MCF 10A (cell line): ENCODE measurements at regions not wholly inside any gene's neighbourhood (a gene's known extent, or its start where the extent isn't known, plus 50 kb on each side); places are given as distances from the start of the nearest gene placed in this dataset.

Source experiments
- BruUV-seq: library from RNA; stranded (reverse); fragments of 400-500 nt; replicated peaks from 2 replicates; lab custom pipeline; 2021; lab: Mats Ljungman, UMichigan
- CTCF ChIA-PET: fragments of 300-600 bp; sonication (Branson Sonifier 250); formaldehyde crosslinking; extraction: SDS; loops from one replicate; lab custom pipeline; 2021; ENCODE audit warnings: antibody characterized with exemption, inconsistent platforms; lab: Yijun Ruan, JAX
- POLR2A ChIA-PET: fragments of 300-600, 350-650 bp; sonication (Branson Sonifier 250); formaldehyde crosslinking; extraction: SDS; loops from one replicate; lab custom pipeline; 2020; ENCODE audit warnings: antibody characterized with exemption, inconsistent platforms; lab: Yijun Ruan, JAX
- DNase-seq: peaks from one replicate; pipeline ENCODE4 v3.0.0-alpha.2; 2018; ENCODE audit not compliant: unreplicated experiment
- H3K27ac Mint-ChIP-seq: one replicate; pipeline ENCODE4 v1.8.0; 2022; ENCODE audit warnings: mild to moderate bottlenecking, low read depth, mixed read lengths; ENCODE audit not compliant: unreplicated experiment
- H3K27me3 Mint-ChIP-seq: one replicate; pipeline ENCODE4 v1.8.0; 2022; ENCODE audit warnings: mixed read lengths; ENCODE audit not compliant: insufficient read depth, unreplicated experiment
- H3K36me3 Mint-ChIP-seq: one replicate; pipeline ENCODE4 v1.8.0; 2022; ENCODE audit warnings: mild to moderate bottlenecking, moderate library complexity, mixed read lengths; ENCODE audit not compliant: insufficient read depth, unreplicated experiment
- H3K4me1 Mint-ChIP-seq: one replicate; pipeline ENCODE4 v1.8.0; 2022; ENCODE audit warnings: mixed read lengths; ENCODE audit not compliant: insufficient read depth, unreplicated experiment
- H3K4me3 Mint-ChIP-seq: one replicate; pipeline ENCODE4 v1.8.0; 2022; ENCODE audit warnings: mild to moderate bottlenecking, moderate library complexity, mixed read lengths; ENCODE audit not compliant: unreplicated experiment
- H3K9me3 Mint-ChIP-seq: one replicate; pipeline ENCODE4 v1.8.0; 2022; ENCODE audit warnings: mixed read lengths; ENCODE audit not compliant: unreplicated experiment
- CTCF ChIP-seq: fragments of 200-600 bp; IDR thresholded peaks from one replicate; pipeline ENCODE4 v1.8.0; 2022; ENCODE audit warnings: antibody characterized with exemption, mild to moderate bottlenecking; ENCODE audit not compliant: unreplicated experiment
- intact Hi-C: fragments of 100-400 bp; cut with micrococcal nuclease; formaldehyde crosslinking; loops from 2 replicates; pipeline ENCODE4 v1.14.1; 2022

DNA sequence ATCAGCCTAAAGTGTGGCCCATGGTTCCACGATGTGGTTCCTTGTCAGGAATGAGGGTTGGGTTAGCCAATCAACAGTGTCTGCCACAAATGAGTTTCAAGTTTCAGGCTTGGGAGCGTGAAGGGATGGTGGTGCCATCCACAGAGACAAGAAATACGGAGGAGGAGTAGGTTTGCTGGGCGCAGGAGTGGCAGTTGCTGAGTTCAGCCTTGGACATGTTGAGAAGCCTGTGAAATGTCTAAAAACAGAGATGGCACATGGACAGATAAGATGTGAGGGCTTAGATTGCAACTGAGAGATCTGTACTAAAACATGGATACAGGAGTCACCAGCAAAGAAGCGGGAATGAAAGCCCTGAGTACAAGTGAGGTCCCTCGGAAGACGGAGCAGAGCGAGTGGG, 481.0 kb downstream of the BCOR start:
- BruUV-seq = no TSS peak
- no peak for DNase-seq
- Mint-ChIP-seq H3K27me3 (peaks cover 84% of the 10 kb centered on the region), H3K36me3 (peaks cover 6% of the 10 kb centered on the region), H3K27ac (no peak overlapping the region), H3K4me1 (peaks cover 9% of the 10 kb centered on the region), H3K4me3 (no peak overlapping the region), H3K9me3 (no peaks in the 10 kb centered on the region)
- TF ChIP-seq CTCF = no peak
- ChIA-PET POLR2A (no interaction called here), CTCF (no interaction called here)
- intact Hi-C loops = no loop called here

DNA sequence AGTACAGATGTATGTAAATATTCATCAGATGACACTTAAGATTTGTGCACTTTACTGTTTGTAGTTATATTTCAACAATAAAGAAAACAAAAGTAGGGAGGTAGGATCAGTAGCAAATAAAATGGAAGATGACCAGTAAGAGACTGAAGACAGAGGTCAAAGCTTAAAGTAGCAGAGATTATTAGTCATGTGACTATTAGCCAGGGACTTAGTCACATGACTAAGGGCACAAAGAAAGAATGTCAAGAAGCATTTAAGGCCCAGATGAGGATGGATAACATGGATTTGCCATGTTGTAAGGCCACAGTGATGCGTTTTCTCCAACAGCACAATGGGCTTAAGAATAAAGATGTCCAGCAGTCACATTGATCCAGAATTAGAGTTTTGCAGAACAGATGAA, 479.6 kb downstream of the BCOR start:
- no peak for DNase-seq
- peaks cover 6% of the 10 kb centered on the region for H3K36me3 Mint-ChIP-seq
- peaks cover 78% of the 10 kb centered on the region for H3K27me3 Mint-ChIP-seq
- H3K9me3 Mint-ChIP-seq = no peaks in the 10 kb centered on the region
- no peak overlapping the region for H3K4me3 Mint-ChIP-seq
- ChIA-PET CTCF (no interaction called here), POLR2A (no interaction called here)
- intact Hi-C loops = no loop called here
- H3K27ac Mint-ChIP-seq = no peak overlapping the region
- H3K4me1 Mint-ChIP-seq = peaks cover 9% of the 10 kb centered on the region
- BruUV-seq = no TSS peak
- TF ChIP-seq CTCF = no peak

DNA sequence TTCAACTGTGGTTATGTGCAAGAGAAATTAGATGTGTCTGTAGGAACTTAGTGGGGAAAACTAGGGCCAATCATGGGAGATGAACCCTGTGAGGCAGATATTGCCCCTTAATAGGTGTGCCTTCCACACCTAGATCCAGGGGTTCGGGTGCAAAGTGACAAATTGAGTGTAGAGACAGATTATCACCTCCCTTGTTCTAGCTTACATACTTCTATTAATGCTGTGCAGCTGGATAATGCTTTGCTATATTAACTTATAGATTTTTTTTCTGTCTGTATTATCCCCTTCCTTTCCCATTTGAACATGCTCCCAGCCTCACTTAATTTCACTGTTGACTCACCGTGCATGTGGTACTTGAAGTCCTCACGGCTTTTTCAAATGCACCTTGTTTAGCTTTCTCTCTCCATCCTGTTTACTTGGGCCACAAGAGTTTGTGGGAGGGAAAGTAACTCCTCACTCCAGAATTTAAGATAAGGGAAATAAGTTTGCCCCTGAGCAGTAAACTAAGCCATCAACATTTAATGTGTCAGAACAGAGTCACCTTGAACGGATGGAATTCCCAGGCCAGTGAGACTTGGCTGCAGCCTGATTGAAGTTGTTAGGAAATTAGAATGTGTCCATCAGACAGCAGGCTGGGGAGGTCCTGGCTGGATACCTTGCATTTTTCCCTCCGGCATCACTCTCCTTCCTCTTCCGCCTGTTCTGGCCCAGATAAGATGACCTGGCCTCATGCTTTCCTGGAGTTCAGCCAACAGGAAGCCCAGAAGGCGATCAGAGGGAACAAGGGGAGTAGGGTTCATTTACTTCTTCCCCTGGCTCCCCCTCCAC, 478.4 kb downstream of the BCOR start:
- no peaks in the 10 kb centered on the region for H3K9me3 Mint-ChIP-seq
- H3K27me3 Mint-ChIP-seq = peaks cover 70% of the 10 kb centered on the region
- POLR2A ChIA-PET = no interaction called here
- peaks cover 3% of the 10 kb centered on the region for H3K4me1 Mint-ChIP-seq
- H3K36me3 Mint-ChIP-seq = peaks cover 8% of the 10 kb centered on the region
- no peak overlapping the region for H3K27ac Mint-ChIP-seq
- H3K4me3 Mint-ChIP-seq = no peak overlapping the region
- TF ChIP-seq CTCF = no peak
- CTCF ChIA-PET = interaction anchor here (0.6 kb wide), 1 partner anchor 10 kb away, joined by 3 read pairs; no protein-coding TSS in a partner anchor
- DNase-seq = peak; percentile 10
- no TSS peak for BruUV-seq
- intact Hi-C loops = no loop called here

DNA sequence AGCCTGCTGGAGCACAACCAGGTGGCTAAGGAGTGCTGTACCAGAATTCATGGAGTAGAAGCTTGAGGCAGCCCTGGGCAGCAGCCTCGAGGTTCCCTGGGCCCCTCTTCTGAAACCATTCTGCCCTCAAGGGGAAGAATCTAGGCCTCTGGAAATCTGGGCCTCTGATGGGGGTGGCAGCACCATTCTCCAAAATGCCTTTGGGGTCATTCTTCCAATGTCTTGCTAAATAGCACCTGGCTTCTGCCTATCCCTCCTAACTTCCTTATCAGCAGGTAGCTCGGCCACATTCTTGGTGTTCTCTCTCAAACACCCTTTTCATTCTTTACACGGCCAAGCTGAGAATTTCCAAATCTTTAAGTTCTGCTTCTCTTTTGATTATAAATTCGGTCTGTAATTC, 473.6 kb downstream of the BCOR start:
- ChIA-PET POLR2A (no interaction called here), CTCF (interaction anchor here (0.6 kb wide), 1 partner anchor 842 kb away, joined by 3 read pairs; no protein-coding TSS in a partner anchor)
- no peak for TF ChIP-seq CTCF
- BruUV-seq = no TSS peak
- peaks cover 10% of the 10 kb centered on the region for H3K36me3 Mint-ChIP-seq
- H3K9me3 Mint-ChIP-seq = no peaks in the 10 kb centered on the region
- no peak overlapping the region for H3K27ac Mint-ChIP-seq
- H3K27me3 Mint-ChIP-seq = peaks cover 52% of the 10 kb centered on the region
- DNase-seq = no peak
- no peak overlapping the region for H3K4me3 Mint-ChIP-seq
- H3K4me1 Mint-ChIP-seq = no peaks in the 10 kb centered on the region
- intact Hi-C loops = no loop called here
